ENCODE measurements at regions not wholly inside any gene's neighbourhood (a gene's known extent, or its start where the extent isn't known, plus 50 kb on each side); places are given as distances from the start of the nearest gene placed in this dataset.

DNA sequence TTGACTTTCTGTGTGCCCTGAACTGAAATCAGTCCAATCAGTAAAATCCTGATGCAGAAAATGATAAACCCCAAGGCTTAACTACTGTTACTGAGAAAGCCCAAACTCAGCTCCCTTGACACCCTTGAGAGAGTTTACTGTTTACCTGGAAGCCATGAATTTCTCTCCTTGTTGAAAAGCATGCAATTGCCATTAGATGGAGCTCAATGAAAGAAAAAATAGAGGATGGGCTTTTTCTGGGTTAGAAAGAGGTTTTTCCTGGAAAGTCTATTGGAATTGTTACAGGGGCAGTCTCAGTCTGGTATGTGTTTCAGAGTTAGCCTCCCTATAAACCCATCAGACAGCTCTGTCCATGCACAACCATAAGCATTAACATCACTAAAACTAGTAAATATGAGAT, 66.4 kb upstream of the C4orf54 start:
- TF ChIP-seq, protein P1, sequence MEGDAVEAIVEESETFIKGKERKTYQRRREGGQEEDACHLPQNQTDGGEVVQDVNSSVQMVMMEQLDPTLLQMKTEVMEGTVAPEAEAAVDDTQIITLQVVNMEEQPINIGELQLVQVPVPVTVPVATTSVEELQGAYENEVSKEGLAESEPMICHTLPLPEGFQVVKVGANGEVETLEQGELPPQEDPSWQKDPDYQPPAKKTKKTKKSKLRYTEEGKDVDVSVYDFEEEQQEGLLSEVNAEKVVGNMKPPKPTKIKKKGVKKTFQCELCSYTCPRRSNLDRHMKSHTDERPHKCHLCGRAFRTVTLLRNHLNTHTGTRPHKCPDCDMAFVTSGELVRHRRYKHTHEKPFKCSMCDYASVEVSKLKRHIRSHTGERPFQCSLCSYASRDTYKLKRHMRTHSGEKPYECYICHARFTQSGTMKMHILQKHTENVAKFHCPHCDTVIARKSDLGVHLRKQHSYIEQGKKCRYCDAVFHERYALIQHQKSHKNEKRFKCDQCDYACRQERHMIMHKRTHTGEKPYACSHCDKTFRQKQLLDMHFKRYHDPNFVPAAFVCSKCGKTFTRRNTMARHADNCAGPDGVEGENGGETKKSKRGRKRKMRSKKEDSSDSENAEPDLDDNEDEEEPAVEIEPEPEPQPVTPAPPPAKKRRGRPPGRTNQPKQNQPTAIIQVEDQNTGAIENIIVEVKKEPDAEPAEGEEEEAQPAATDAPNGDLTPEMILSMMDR (IDR thresholded peaks at IDR 0.05), result no peak
- ATAC-seq (ENCODE audit: low FRiP score), result peak; percentile 26
- no peak for DNase-seq (ENCODE audit: low spot score)

DNA sequence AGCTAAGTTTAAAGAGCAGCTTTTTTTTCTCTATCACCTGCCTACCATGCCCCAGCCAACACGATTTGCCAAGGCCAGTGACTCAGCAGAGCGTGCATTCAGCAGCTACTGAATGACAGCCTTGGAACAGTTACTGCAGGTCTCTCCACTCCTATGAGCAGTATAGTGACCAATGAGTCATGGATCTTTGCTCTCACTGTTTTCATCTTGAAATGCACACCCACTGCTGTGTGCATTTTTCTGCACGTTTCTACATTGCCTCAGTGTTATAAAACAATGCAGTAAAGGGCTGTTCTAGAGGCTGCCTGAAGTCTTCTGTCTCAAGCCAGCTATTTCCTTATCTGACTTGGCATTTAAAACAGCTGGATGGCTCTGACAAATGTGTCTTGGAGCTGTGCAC, 66.0 kb upstream of the C4orf54 start:
- TF ChIP-seq, protein P1 (IDR thresholded peaks at IDR 0.05), result no peak
- DNase-seq (ENCODE audit: low spot score) (no peak), ATAC-seq (ENCODE audit: low FRiP score) (peak; percentile 96)

DNA sequence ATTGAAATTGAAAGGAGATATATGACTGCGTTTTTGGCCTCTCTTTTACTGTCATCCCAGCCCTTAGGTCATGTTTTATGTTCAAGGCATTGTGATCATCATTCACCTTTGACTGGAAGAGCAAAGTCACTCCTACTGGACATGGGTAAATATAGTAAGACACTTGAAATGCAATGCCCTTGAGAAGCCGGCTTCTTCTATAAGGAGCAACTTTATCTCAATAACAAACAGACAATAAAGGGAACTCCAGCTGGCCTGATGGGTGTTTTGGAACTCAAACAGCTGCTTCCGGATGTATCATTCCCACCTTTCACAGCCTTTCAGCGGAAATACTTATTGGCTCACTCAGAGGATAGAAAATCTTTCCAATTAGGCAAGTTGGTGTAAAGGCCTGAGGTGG, 65.1 kb upstream of the C4orf54 start:
- ATAC-seq (ENCODE audit: low FRiP score), result no peak
- TF ChIP-seq, protein P1 (IDR thresholded peaks at IDR 0.05), result no peak
- no peak for DNase-seq (ENCODE audit: low spot score)

DNA sequence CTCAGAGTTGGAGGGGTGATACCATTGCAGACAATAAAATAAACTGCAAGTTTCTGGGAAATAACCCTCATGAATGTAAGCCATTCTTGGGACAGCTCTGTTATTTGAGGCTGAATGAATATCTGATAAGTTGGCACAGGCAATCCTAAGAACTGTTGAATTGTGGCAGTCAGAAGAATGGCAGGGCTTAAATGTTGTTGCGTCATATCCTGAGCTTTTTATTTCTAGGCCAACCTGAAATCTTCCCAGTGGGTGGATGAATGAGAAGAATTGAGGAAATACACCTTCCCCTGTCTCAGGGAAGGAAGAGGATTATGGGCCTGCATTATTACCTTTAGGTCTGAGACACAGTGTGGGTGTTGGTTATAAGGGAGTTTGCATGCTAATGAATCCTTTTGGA, 64.4 kb upstream of the C4orf54 start:
- TF ChIP-seq, protein P1 (IDR thresholded peaks at IDR 0.05), result no peak
- no peak for ATAC-seq (ENCODE audit: low FRiP score)
- DNase-seq (ENCODE audit: low spot score), result no peak

DNA sequence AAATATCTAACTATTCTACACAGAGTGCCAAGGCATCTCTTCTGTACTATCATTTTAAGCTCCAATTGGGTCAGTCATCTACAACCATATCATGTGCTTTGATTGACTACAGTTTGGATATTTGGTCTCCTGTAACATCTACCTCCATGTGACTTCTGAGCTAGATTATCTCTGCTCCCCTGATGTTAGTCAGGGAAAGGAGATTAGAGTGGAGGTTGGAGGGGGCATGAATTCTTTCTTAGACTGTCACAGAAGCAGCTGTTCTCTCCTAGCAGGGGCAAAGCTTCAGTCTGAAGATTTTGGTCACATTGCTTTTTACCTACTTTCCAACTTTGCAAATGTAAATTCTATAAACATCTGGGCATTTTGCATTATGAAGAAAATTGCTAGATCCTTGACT, 62.6 kb upstream of the C4orf54 start:
- TF ChIP-seq, protein P1 (IDR thresholded peaks at IDR 0.05), result no peak
- DNase-seq (ENCODE audit: low spot score) (no peak), ATAC-seq (ENCODE audit: low FRiP score) (no peak)

DNA sequence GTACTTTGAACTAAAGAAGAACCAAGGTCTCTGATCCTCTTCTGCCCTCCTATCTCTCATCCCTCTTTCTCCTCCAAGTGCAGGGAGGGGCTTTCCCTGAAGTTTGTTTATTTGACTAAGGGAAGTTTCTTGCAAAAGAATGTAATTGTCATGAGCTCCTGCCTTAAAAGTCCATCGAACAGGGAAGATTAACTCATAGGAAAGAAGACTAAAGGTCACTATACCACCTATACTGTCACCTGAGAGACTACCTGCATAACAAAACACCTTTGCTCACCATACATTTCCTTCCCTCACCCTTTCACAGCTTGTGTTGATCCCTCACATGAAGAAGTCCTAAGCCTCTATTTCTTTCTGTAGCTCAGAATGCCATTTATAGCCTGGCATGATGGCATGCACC, 59.4 kb upstream of the C4orf54 start:
- TF ChIP-seq, protein P1 (IDR thresholded peaks at IDR 0.05), result no peak
- ATAC-seq (ENCODE audit: low FRiP score) (no peak), DNase-seq (ENCODE audit: low spot score) (no peak)

DNA sequence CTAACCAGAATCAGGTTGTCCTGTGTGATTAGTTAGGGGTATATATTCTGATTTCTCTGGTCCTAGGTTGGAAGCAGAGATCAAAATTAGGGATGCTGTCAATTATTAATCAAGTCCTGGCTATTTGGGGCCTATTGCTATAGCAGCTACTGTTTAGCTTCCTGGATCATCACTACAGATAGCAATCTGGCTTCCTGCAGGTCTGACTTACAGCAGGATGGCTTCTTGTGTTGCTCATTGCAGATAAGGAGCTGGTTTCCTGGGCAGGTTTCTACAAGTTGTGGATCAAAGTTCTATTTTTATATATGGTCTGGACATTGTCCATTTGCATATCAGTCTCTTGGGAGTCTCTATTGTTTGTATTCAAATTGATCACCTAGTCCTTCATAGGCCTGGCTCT, 57.7 kb upstream of the C4orf54 start:
- ATAC-seq (ENCODE audit: low FRiP score), result no peak
- DNase-seq (ENCODE audit: low spot score), result no peak
- TF ChIP-seq, protein P1 (IDR thresholded peaks at IDR 0.05), result no peak
